ENCODE measurements at regions not wholly inside any gene's neighbourhood (a gene's known extent, or its start where the extent isn't known, plus 50 kb on each side); places are given as distances from the start of the nearest gene placed in this dataset.
A peak's percentile ranks its signal among the peaks of the same experiment; 100 is the strongest.
"Not testable (repeated sequence)": the region's sequence is repeated elsewhere in the genome, so short reads cannot be mapped to it uniquely, and the experiment has no call there.

- POLR2A ChIA-PET: no interaction called here
- CTCF ChIA-PET: no interaction called here
- ATAC-seq: no peak
- H3K4me3 Mint-ChIP-seq: no peak overlapping the region
- no peak for DNase-seq
- H3K27ac Mint-ChIP-seq: no peak overlapping the region
- peaks cover 9% of the 10 kb centered on the region for H3K9me3 Mint-ChIP-seq (ENCODE audit: low read depth)
- peaks cover 3% of the 10 kb centered on the region for H3K36me3 Mint-ChIP-seq (ENCODE audit: low read depth)
- intact Hi-C loops (cut with DNase I, micrococcal nuclease): no loop called here
- peaks cover 4% of the 10 kb centered on the region for H3K4me1 Mint-ChIP-seq
- peaks cover 55% of the 10 kb centered on the region for H3K27me3 Mint-ChIP-seq
Observed at GRCh38 chr7:106444068-106444655, 159.4 kb upstream of the NAMPT start.

- intact Hi-C loops (cut with DNase I, micrococcal nuclease): no loop called here
- Mint-ChIP-seq H3K27ac (no peak overlapping the region), H3K4me1 (no peaks in the 10 kb centered on the region), H3K36me3 (ENCODE audit: low read depth) (peaks cover 3% of the 10 kb centered on the region), H3K4me3 (no peak overlapping the region), H3K9me3 (ENCODE audit: low read depth) (peaks cover 9% of the 10 kb centered on the region), H3K27me3 (peaks cover 60% of the 10 kb centered on the region)
- CTCF ChIA-PET: no interaction called here
- DNase-seq (no peak), ATAC-seq (no peak)
- POLR2A ChIA-PET: no interaction called here
Observed at GRCh38 chr7:106443156-106443555, 158.4 kb upstream of the NAMPT start.

GRCh38 chr7:106442476-106442875 is 157.7 kb upstream of the NAMPT start:
- DNase-seq (no peak), ATAC-seq (no peak)
- ChIA-PET CTCF (interaction anchor here (0.5 to 0.7 kb wide), 3 partner anchors 54 to 218 kb away, joined by 3 to 5 read pairs (median 3); no protein-coding TSS in a partner anchor), POLR2A (no interaction called here)
- peaks cover 3% of the 10 kb centered on the region for H3K36me3 Mint-ChIP-seq (ENCODE audit: low read depth)
- no peak overlapping the region for H3K4me3 Mint-ChIP-seq
- H3K4me1 Mint-ChIP-seq: no peaks in the 10 kb centered on the region
- H3K27me3 Mint-ChIP-seq: peaks cover 54% of the 10 kb centered on the region
- H3K27ac Mint-ChIP-seq: no peak overlapping the region
- H3K9me3 Mint-ChIP-seq (ENCODE audit: low read depth): peaks cover 8% of the 10 kb centered on the region
- intact Hi-C loops (cut with DNase I, micrococcal nuclease): no loop called here

GRCh38 chr7:106441343-106441742 is 156.6 kb upstream of the NAMPT start:
- intact Hi-C loops (cut with DNase I, micrococcal nuclease); CTCF ChIA-PET; POLR2A ChIA-PET; H3K4me3 Mint-ChIP-seq; H3K4me1 Mint-ChIP-seq; DNase-seq; H3K27ac Mint-ChIP-seq; H3K9me3 Mint-ChIP-seq (ENCODE audit: low read depth); H3K36me3 Mint-ChIP-seq (ENCODE audit: low read depth); ATAC-seq: not testable (repeated sequence)
- H3K27me3 Mint-ChIP-seq: peaks cover 50% of the 10 kb centered on the region

- CTCF ChIA-PET; H3K36me3 Mint-ChIP-seq (ENCODE audit: low read depth); ATAC-seq; H3K27ac Mint-ChIP-seq; H3K4me3 Mint-ChIP-seq; DNase-seq; POLR2A ChIA-PET; intact Hi-C loops (cut with DNase I, micrococcal nuclease): not testable (repeated sequence)
- peaks cover 18% of the 10 kb centered on the region for H3K4me1 Mint-ChIP-seq
- peaks cover 43% of the 10 kb centered on the region for H3K27me3 Mint-ChIP-seq
- H3K9me3 Mint-ChIP-seq (ENCODE audit: low read depth): peaks cover 12% of the 10 kb centered on the region
Observed at GRCh38 chr7:106436933-106437332, 152.2 kb upstream of the NAMPT start.

- peaks cover 20% of the 10 kb centered on the region for H3K27me3 Mint-ChIP-seq
- intact Hi-C loops (cut with DNase I, micrococcal nuclease): no loop called here
- CTCF ChIA-PET: interaction anchor here (0.7 to 1.0 kb wide), 2 partner anchors 28 to 69 kb away, joined by 3 to 4 read pairs; no protein-coding TSS in a partner anchor
- H3K27ac Mint-ChIP-seq: no peak overlapping the region
- no peak overlapping the region for H3K4me3 Mint-ChIP-seq
- POLR2A ChIA-PET: no interaction called here
- peaks cover 7% of the 10 kb centered on the region for H3K9me3 Mint-ChIP-seq (ENCODE audit: low read depth)
- DNase-seq (no peak), ATAC-seq (peak; percentile 71)
- peaks cover 35% of the 10 kb centered on the region for H3K4me1 Mint-ChIP-seq
- peaks cover 4% of the 10 kb centered on the region for H3K36me3 Mint-ChIP-seq (ENCODE audit: low read depth)
Observed at GRCh38 chr7:106433377-106433776, 148.6 kb upstream of the NAMPT start.

GRCh38 chr7:106430535-106431455 is 146.0 kb upstream of the NAMPT start:
- peaks cover 54% of the 10 kb centered on the region for H3K4me1 Mint-ChIP-seq
- ATAC-seq (no peak), DNase-seq (no peak)
- peaks cover 22% of the 10 kb centered on the region for H3K27me3 Mint-ChIP-seq
- ChIA-PET POLR2A (no interaction called here), CTCF (interaction anchor here (0.7 kb wide), 1 partner anchor 48 kb away, joined by 3 read pairs; no protein-coding TSS in a partner anchor)
- peaks cover 13% of the 10 kb centered on the region for H3K36me3 Mint-ChIP-seq (ENCODE audit: low read depth)
- no peak overlapping the region for H3K27ac Mint-ChIP-seq
- H3K4me3 Mint-ChIP-seq: no peak overlapping the region
- intact Hi-C loops (cut with DNase I, micrococcal nuclease): no loop called here
- H3K9me3 Mint-ChIP-seq (ENCODE audit: low read depth): peaks cover 5% of the 10 kb centered on the region

- intact Hi-C loops (cut with DNase I, micrococcal nuclease): no loop called here
- no peak overlapping the region for H3K4me3 Mint-ChIP-seq
- H3K27ac Mint-ChIP-seq: no peak overlapping the region
- peaks cover 17% of the 10 kb centered on the region for H3K36me3 Mint-ChIP-seq (ENCODE audit: low read depth)
- no peak for DNase-seq
- H3K27me3 Mint-ChIP-seq: peaks cover 18% of the 10 kb centered on the region
- ChIA-PET POLR2A (no interaction called here), CTCF (no interaction called here)
- peaks cover 5% of the 10 kb centered on the region for H3K9me3 Mint-ChIP-seq (ENCODE audit: low read depth)
- ATAC-seq: no peak
- H3K4me1 Mint-ChIP-seq: peaks cover 61% of the 10 kb centered on the region
Observed at GRCh38 chr7:106430103-106430502, 145.3 kb upstream of the NAMPT start.

GRCh38 chr7:106426803-106427202 is 142.0 kb upstream of the NAMPT start:
- Mint-ChIP-seq H3K9me3 (ENCODE audit: low read depth) (peaks cover 2% of the 10 kb centered on the region), H3K4me1 (peaks cover 76% of the 10 kb centered on the region), H3K27ac (peak overlapping the region; percentile 99), H3K4me3 (peak overlapping the region; percentile 70), H3K36me3 (ENCODE audit: low read depth) (peaks cover 24% of the 10 kb centered on the region), H3K27me3 (peaks cover 4% of the 10 kb centered on the region)
- DNase-seq (no peak), ATAC-seq (no peak)
- ChIA-PET POLR2A (interaction anchor here (1.9 to 2.7 kb wide), 3 partner anchors 21 to 142 kb away, joined by 13 to 40 read pairs (median 30); partner anchors contain the start of gene NAMPT), CTCF (interaction anchor here (0.7 to 2.4 kb wide), 4 partner anchors 22 to 80 kb away, joined by 3 to 15 read pairs (median 8); no protein-coding TSS in a partner anchor)
- intact Hi-C loops (cut with DNase I, micrococcal nuclease): loop anchor here (5.0 to 10.0 kb wide), 4 partner anchors 60 to 1485 kb away; partner anchors contain the start of gene KMT2E (in 2 of the 2)

- H3K27ac Mint-ChIP-seq: peak overlapping the region; percentile 99
- peak overlapping the region; percentile 70 for H3K4me3 Mint-ChIP-seq
- H3K9me3 Mint-ChIP-seq (ENCODE audit: low read depth): peaks cover 2% of the 10 kb centered on the region
- CTCF ChIA-PET: interaction anchor here (0.6 to 2.4 kb wide), 19 partner anchors 10 to 311 kb away, joined by 3 to 15 read pairs (median 3); partner anchors contain the start of genes CCDC71L and NAMPT
- DNase-seq (peak; percentile 89), ATAC-seq (peak; percentile 79)
- intact Hi-C loops (cut with DNase I, micrococcal nuclease): loop anchor here (1.0 to 10.0 kb wide), 15 partner anchors 19 to 1483 kb away; partner anchors contain the start of gene KMT2E (in 2 of the 2)
- POLR2A ChIA-PET: interaction anchor here (0.6 to 2.7 kb wide), 13 partner anchors 20 to 616 kb away, joined by 3 to 40 read pairs (median 4); partner anchors contain the start of gene NAMPT
- H3K27me3 Mint-ChIP-seq: peaks cover 2% of the 10 kb centered on the region
- peaks cover 88% of the 10 kb centered on the region for H3K4me1 Mint-ChIP-seq
- H3K36me3 Mint-ChIP-seq (ENCODE audit: low read depth): peaks cover 22% of the 10 kb centered on the region
Observed at GRCh38 chr7:106425017-106425719, 140.4 kb upstream of the NAMPT start.

Measured in activated CD4-positive, alpha-beta T cell treated with anti-CD3 and anti-CD28 coated beads for 36 hours (primary cell).